ENCODE measurements at regions not wholly inside any gene's neighbourhood (a gene's known extent, or its start where the extent isn't known, plus 50 kb on each side); places are given as distances from the start of the nearest gene placed in this dataset.

- TF ChIP-seq, protein P1, sequence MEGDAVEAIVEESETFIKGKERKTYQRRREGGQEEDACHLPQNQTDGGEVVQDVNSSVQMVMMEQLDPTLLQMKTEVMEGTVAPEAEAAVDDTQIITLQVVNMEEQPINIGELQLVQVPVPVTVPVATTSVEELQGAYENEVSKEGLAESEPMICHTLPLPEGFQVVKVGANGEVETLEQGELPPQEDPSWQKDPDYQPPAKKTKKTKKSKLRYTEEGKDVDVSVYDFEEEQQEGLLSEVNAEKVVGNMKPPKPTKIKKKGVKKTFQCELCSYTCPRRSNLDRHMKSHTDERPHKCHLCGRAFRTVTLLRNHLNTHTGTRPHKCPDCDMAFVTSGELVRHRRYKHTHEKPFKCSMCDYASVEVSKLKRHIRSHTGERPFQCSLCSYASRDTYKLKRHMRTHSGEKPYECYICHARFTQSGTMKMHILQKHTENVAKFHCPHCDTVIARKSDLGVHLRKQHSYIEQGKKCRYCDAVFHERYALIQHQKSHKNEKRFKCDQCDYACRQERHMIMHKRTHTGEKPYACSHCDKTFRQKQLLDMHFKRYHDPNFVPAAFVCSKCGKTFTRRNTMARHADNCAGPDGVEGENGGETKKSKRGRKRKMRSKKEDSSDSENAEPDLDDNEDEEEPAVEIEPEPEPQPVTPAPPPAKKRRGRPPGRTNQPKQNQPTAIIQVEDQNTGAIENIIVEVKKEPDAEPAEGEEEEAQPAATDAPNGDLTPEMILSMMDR (conservative IDR thresholded peaks at IDR 0.05; ENCODE audit: low read length) = no peak
- TF ChIP-seq EZH2phosphoT487 (IDR thresholded peaks at IDR 0.05; ENCODE audit: borderline replicate concordance) = no peak
Measured at GRCh38 chr3:6644070-6644929, 216.6 kb upstream of the GRM7 start.

All from Loucy (cell line).